DMS114 treated with DMSO at 0.1 percent for 48 hours (cell line): ENCODE measurements at regions not wholly inside any gene's neighbourhood (a gene's known extent, or its start where the extent isn't known, plus 50 kb on each side); places are given as distances from the start of the nearest gene placed in this dataset.

Source experiments
- DNase-seq: peaks from one replicate; lab custom pipeline; 2025; ENCODE audit not compliant: unreplicated experiment; lab: John Stamatoyannopoulos, UW

GRCh38 chr10:118246332-118247295, 95.5 kb downstream of the FAM204A start:
- no peak for DNase-seq

GRCh38 chr10:118243907-118244306, 98.2 kb downstream of the FAM204A start:
- no peak for DNase-seq

- peak; percentile 76 for DNase-seq
Observed at GRCh38 chr10:118241229-118242137, 100.6 kb downstream of the FAM204A start.

GRCh38 chr10:118239236-118239630, 102.9 kb downstream of the FAM204A start:
- DNase-seq = no peak

- no peak for DNase-seq
Observed at GRCh38 chr10:118238573-118239235, 103.4 kb downstream of the FAM204A start.

- no peak for DNase-seq
Observed at GRCh38 chr10:118237930-118238329, 104.2 kb downstream of the FAM204A start.

- no peak for DNase-seq
Observed at GRCh38 chr10:118234683-118235082, 107.4 kb downstream of the FAM204A start.

GRCh38 chr10:118220346-118220850, 121.7 kb downstream of the FAM204A start:
- no peak for DNase-seq

GRCh38 chr10:118218562-118218961, 123.6 kb downstream of the FAM204A start:
- DNase-seq = no peak

GRCh38 chr10:118216571-118217170, 125.5 kb downstream of the FAM204A start:
- no peak for DNase-seq

- no peak for DNase-seq
Observed at GRCh38 chr10:118216020-118216419, 126.1 kb downstream of the FAM204A start.

- DNase-seq = no peak
Observed at GRCh38 chr10:118214776-118215175, 127.3 kb downstream of the FAM204A start.

- DNase-seq = no peak
Observed at GRCh38 chr10:118213436-118213835, 128.7 kb downstream of the FAM204A start.

- DNase-seq = no peak
Observed at GRCh38 chr10:118210276-118210675, 131.8 kb downstream of the FAM204A start.

- no peak for DNase-seq
Observed at GRCh38 chr10:118209215-118209614, 132.9 kb downstream of the FAM204A start.

- no peak for DNase-seq
Observed at GRCh38 chr10:118207470-118208007, 134.6 kb downstream of the FAM204A start.

GRCh38 chr10:118204292-118204943, 137.7 kb downstream of the FAM204A start:
- no peak for DNase-seq

GRCh38 chr10:118203461-118203860, 138.7 kb downstream of the FAM204A start:
- no peak for DNase-seq

GRCh38 chr10:118195729-118196128, 146.4 kb downstream of the FAM204A start:
- DNase-seq = no peak

- DNase-seq = no peak
Observed at GRCh38 chr10:118193642-118194041, 146.9 kb upstream of the RAB11FIP2 start.
